Natural killer cell (primary cell): ENCODE measurements at regions not wholly inside any gene's neighbourhood (a gene's known extent, or its start where the extent isn't known, plus 50 kb on each side); places are given as distances from the start of the nearest gene placed in this dataset.

Experiments used
- ATAC-seq, 3 donors: fragments of 150-1000 bp in 2 of 3; fragments of 200-7000 bp in 1 of 3; cut with Tn5 transposase; 1 replicate in 1 of 3; 2 replicates in 2 of 3; pipeline ENCODE4 v1.10.0; 2021; ENCODE audit warnings: mild to moderate bottlenecking in 2 of 3, moderate library complexity in 2 of 3
- DNase-seq, 2 donors: peaks; one replicate each; pipeline versions ENCODE4 v3.0.0 to v3.0.0-alpha.2; 2013 to 2021; ENCODE audit warnings: mixed read lengths in 1 of 2
- H3K27ac ChIP-seq: one replicate; pipeline ENCODE4 v1.5.1; 2013; ENCODE audit warnings: mild to moderate bottlenecking, low read length
- H3K27me3 ChIP-seq: one replicate; pipeline ENCODE4 v1.6.1; 2013; ENCODE audit warnings: low read length; ENCODE audit not compliant: control insufficient read depth, insufficient read depth
- H3K36me3 ChIP-seq: one replicate; pipeline ENCODE4 v1.6.1; 2013; ENCODE audit warnings: low read length; ENCODE audit not compliant: control insufficient read depth, insufficient read depth
- H3K4me1 ChIP-seq: one replicate; pipeline ENCODE4 v1.6.1; 2013; ENCODE audit warnings: low read length; ENCODE audit not compliant: control insufficient read depth, insufficient read depth
- H3K4me3 ChIP-seq: one replicate; pipeline ENCODE4 v1.5.1; 2013; ENCODE audit warnings: low read length
- H3K9me3 ChIP-seq: one replicate; pipeline ENCODE4 v1.6.1; 2013; ENCODE audit warnings: low read length; ENCODE audit not compliant: control insufficient read depth, insufficient read depth
- H3K27ac Mint-ChIP-seq, 2 donors: one replicate each; pipeline ENCODE4 v1.8.0; 2022; ENCODE audit warnings: mild to moderate bottlenecking in 2 of 2, mixed read lengths in 2 of 2, moderate library complexity in 1 of 2
- H3K27me3 Mint-ChIP-seq, 2 donors: one replicate each; pipeline ENCODE4 v1.8.0; 2022; ENCODE audit warnings: low read depth in 2 of 2, mixed read lengths in 2 of 2
- H3K36me3 Mint-ChIP-seq: one replicate; pipeline ENCODE4 v1.8.0; 2022; ENCODE audit warnings: mixed read lengths
- H3K4me1 Mint-ChIP-seq, 2 donors: one replicate each; pipeline ENCODE4 v1.8.0; 2022; ENCODE audit warnings: mixed read lengths in 2 of 2
- H3K4me3 Mint-ChIP-seq: one replicate; pipeline ENCODE4 v1.8.0; 2022; ENCODE audit warnings: mild to moderate bottlenecking, moderate library complexity, mixed read lengths
- H3K9me3 Mint-ChIP-seq, 2 donors: one replicate each; pipeline ENCODE4 v1.8.0; 2022; ENCODE audit warnings: mixed read lengths in 2 of 2
- CTCF ChIP-seq: fragments of 200-600 bp; IDR thresholded peaks from one replicate; pipeline ENCODE4 v1.8.0; 2022; ENCODE audit warnings: antibody characterized with exemption
- WGBS: methylation state at CpG from one replicate; pipeline ENCODE4 v1.1.7; 2013; ENCODE audit warnings: missing lambda C conversion rate; ENCODE audit not compliant: insufficient coverage; 5-methylcytosine and 5-hydroxymethylcytosine counted together
- intact Hi-C: fragments of 100-400 bp; cut with micrococcal nuclease; formaldehyde crosslinking; loops from one replicate; pipeline ENCODE4 v1.14.2; 2022

- Mint-ChIP-seq H3K27ac (no peak overlapping the region), H3K9me3 (peaks cover 12% of the 10 kb centered on the region in 2 donors), H3K4me3 (no peak overlapping the region), H3K36me3 (no peaks in the 10 kb centered on the region), H3K27me3 (no peaks in the 10 kb centered on the region), H3K4me1 (no peaks in the 10 kb centered on the region)
- DNase-seq: no peak
- Histone ChIP-seq H3K36me3 (no peaks in the 10 kb centered on the region), H3K4me3 (no peak overlapping the region), H3K27me3 (no peaks in the 10 kb centered on the region), H3K9me3 (peaks cover 10% of the 10 kb centered on the region), H3K4me1 (no peaks in the 10 kb centered on the region), H3K27ac (no peak overlapping the region)
- 82% methylated on average over 3 of the region's 4 CpGs for WGBS
- no peak for ATAC-seq
- intact Hi-C loops: no loop called here
- no peak for TF ChIP-seq CTCF
These were observed 247.4 kb downstream of the SOX11 start for GRCh38 chr2:5939553-5939952.

- no peaks in the 10 kb centered on the region for H3K36me3 ChIP-seq
- intact Hi-C loops: no loop called here
- 88% methylated on average over 7 of the region's 7 CpGs for WGBS
- H3K4me1 ChIP-seq: no peaks in the 10 kb centered on the region
- peaks cover 12% of the 10 kb centered on the region in 2 donors for H3K9me3 Mint-ChIP-seq
- ATAC-seq (no peak), DNase-seq (no peak)
- H3K4me3 Mint-ChIP-seq: no peak overlapping the region
- peaks cover 10% of the 10 kb centered on the region for H3K9me3 ChIP-seq
- H3K27ac ChIP-seq: no peak overlapping the region
- no peak for TF ChIP-seq CTCF
- H3K27ac Mint-ChIP-seq: no peak overlapping the region
- no peaks in the 10 kb centered on the region for H3K27me3 Mint-ChIP-seq
- H3K4me3 ChIP-seq: no peak overlapping the region
- no peaks in the 10 kb centered on the region for H3K36me3 Mint-ChIP-seq
- H3K27me3 ChIP-seq: no peaks in the 10 kb centered on the region
- no peaks in the 10 kb centered on the region for H3K4me1 Mint-ChIP-seq
These were observed 248.7 kb downstream of the SOX11 start for GRCh38 chr2:5940596-5941535.

- WGBS: 29% methylated on average over 6 of the region's 7 CpGs
- H3K4me3 Mint-ChIP-seq: no peak overlapping the region
- H3K9me3 Mint-ChIP-seq: peaks cover 10 to 12% of the 10 kb centered on the region in 2 donors
- no peaks in the 10 kb centered on the region for H3K4me1 ChIP-seq
- H3K27me3 Mint-ChIP-seq: no peaks in the 10 kb centered on the region
- no peaks in the 10 kb centered on the region for H3K4me1 Mint-ChIP-seq
- H3K27ac Mint-ChIP-seq: no peak overlapping the region
- H3K9me3 ChIP-seq: peaks cover 5% of the 10 kb centered on the region
- H3K27me3 ChIP-seq: no peaks in the 10 kb centered on the region
- no peak overlapping the region for H3K4me3 ChIP-seq
- intact Hi-C loops: no loop called here
- no peak for DNase-seq
- TF ChIP-seq CTCF: no peak
- no peaks in the 10 kb centered on the region for H3K36me3 Mint-ChIP-seq
- ATAC-seq: no peak
- no peak overlapping the region for H3K27ac ChIP-seq
- H3K36me3 ChIP-seq: no peaks in the 10 kb centered on the region
These were observed 250.0 kb downstream of the SOX11 start for GRCh38 chr2:5942204-5942603.

- no peaks in the 10 kb centered on the region for H3K4me1 Mint-ChIP-seq
- WGBS: 89% methylated on average over 5 of the region's 9 CpGs
- no peaks in the 10 kb centered on the region for H3K36me3 Mint-ChIP-seq
- no peak overlapping the region for H3K4me3 ChIP-seq
- H3K36me3 ChIP-seq: no peaks in the 10 kb centered on the region
- intact Hi-C loops: no loop called here
- no peak for DNase-seq
- no peaks in the 10 kb centered on the region for H3K4me1 ChIP-seq
- no peak overlapping the region for H3K4me3 Mint-ChIP-seq
- peaks cover 16 to 17% of the 10 kb centered on the region in 2 donors for H3K9me3 Mint-ChIP-seq
- H3K27ac ChIP-seq: no peak overlapping the region
- no peak for TF ChIP-seq CTCF
- no peaks in the 10 kb centered on the region for H3K27me3 ChIP-seq
- no peaks in the 10 kb centered on the region for H3K27me3 Mint-ChIP-seq
- ATAC-seq: no peak
- peaks cover 2% of the 10 kb centered on the region for H3K9me3 ChIP-seq
- H3K27ac Mint-ChIP-seq: no peak overlapping the region
These were observed 253.6 kb downstream of the SOX11 start for GRCh38 chr2:5945742-5946141.
